ENCODE measurements at regions not wholly inside any gene's neighbourhood (a gene's known extent, or its start where the extent isn't known, plus 50 kb on each side); places are given as distances from the start of the nearest gene placed in this dataset.

DNA sequence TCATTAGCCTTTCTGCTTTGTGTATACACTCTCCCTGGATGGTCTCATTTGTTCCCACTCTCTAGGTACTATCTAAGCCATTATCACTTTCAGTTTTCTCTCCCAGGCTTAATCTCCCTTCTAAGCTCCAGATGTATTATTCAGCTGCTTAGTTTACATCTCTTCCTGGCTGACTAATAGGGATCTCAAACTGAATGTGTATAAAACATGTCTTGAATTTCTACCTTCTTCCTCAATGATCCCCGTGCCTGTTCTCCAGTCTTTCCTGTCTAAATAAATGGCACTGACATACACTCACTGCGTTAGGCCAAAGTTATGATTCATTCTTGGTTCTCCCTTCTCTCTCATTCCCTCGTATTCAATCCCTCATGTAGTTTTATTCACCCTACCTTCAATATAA is 127.3 kb downstream of the NR2F2 start:
- intact Hi-C loops (cut with micrococcal nuclease; ENCODE audit: unreplicated experiment): no loop called here
- Mint-ChIP-seq H3K27ac (ENCODE audit: unreplicated experiment) (no peak overlapping the region), H3K36me3 (ENCODE audit: insufficient read depth, unreplicated experiment) (no peaks in the 10 kb centered on the region), H3K9me3 (ENCODE audit: unreplicated experiment) (no peaks in the 10 kb centered on the region), H3K27me3 (ENCODE audit: insufficient read depth, unreplicated experiment) (peaks cover 4% of the 10 kb centered on the region), H3K4me1 (ENCODE audit: low read depth, unreplicated experiment) (no peaks in the 10 kb centered on the region), H3K4me3 (ENCODE audit: unreplicated experiment) (no peak overlapping the region)
- H3K4me3 ChIP-seq (ENCODE audit: low read depth, low read length): no peak overlapping the region
- no peaks in the 10 kb centered on the region for H3K4me1 ChIP-seq
- CTCF ChIA-PET: no interaction called here
- H3K36me3 ChIP-seq (ENCODE audit: control insufficient read depth, insufficient read depth, low read length): no peaks in the 10 kb centered on the region
- no TSS peak for BruUV-seq (replicated peaks)
- DNase-seq: no peak
- POLR2A ChIA-PET: no interaction called here
- no peaks in the 10 kb centered on the region for H3K9me3 ChIP-seq
- TF ChIP-seq, protein P1, sequence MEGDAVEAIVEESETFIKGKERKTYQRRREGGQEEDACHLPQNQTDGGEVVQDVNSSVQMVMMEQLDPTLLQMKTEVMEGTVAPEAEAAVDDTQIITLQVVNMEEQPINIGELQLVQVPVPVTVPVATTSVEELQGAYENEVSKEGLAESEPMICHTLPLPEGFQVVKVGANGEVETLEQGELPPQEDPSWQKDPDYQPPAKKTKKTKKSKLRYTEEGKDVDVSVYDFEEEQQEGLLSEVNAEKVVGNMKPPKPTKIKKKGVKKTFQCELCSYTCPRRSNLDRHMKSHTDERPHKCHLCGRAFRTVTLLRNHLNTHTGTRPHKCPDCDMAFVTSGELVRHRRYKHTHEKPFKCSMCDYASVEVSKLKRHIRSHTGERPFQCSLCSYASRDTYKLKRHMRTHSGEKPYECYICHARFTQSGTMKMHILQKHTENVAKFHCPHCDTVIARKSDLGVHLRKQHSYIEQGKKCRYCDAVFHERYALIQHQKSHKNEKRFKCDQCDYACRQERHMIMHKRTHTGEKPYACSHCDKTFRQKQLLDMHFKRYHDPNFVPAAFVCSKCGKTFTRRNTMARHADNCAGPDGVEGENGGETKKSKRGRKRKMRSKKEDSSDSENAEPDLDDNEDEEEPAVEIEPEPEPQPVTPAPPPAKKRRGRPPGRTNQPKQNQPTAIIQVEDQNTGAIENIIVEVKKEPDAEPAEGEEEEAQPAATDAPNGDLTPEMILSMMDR (IDR thresholded peaks at IDR 0.05; ENCODE audit: insufficient read depth in 1 of 2, low read depth in 1 of 2, low read length in 1 of 2, severe bottlenecking in 1 of 2, unreplicated experiment in 1 of 2): no peak
- no peaks in the 10 kb centered on the region for H3K27me3 ChIP-seq (replicated peaks; ENCODE audit: control insufficient read depth, insufficient read depth, low read length)

DNA sequence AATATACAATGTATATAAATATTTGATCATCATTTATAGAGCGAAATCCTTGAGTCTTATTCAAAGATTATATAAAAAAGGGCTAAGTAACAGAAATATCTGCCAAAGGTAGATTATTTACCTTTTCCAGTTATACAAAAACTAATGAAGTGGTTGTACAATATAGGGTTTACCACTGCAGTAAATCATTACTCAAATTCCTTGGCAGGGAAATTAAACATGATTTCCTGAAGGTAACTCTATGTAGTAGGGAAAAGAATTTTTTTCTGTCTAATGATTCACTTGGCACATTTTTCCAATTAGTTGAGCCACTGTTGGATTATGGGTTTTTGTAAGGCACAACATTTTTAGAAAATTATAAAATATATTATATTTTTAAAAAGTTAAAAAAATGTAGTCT is 129.6 kb downstream of the NR2F2 start:
- intact Hi-C loops (cut with micrococcal nuclease; ENCODE audit: unreplicated experiment): loop anchor here (5.0 kb wide), 1 partner anchor 103 kb away; no protein-coding TSS in a partner anchor
- Mint-ChIP-seq H3K9me3 (ENCODE audit: unreplicated experiment) (no peaks in the 10 kb centered on the region), H3K27me3 (ENCODE audit: insufficient read depth, unreplicated experiment) (peaks cover 6% of the 10 kb centered on the region), H3K4me3 (ENCODE audit: unreplicated experiment) (no peak overlapping the region), H3K36me3 (ENCODE audit: insufficient read depth, unreplicated experiment) (no peaks in the 10 kb centered on the region), H3K4me1 (ENCODE audit: low read depth, unreplicated experiment) (no peaks in the 10 kb centered on the region), H3K27ac (ENCODE audit: unreplicated experiment) (no peak overlapping the region)
- TF ChIP-seq, protein P1 (IDR thresholded peaks at IDR 0.05; ENCODE audit: insufficient read depth in 1 of 2, low read depth in 1 of 2, low read length in 1 of 2, severe bottlenecking in 1 of 2, unreplicated experiment in 1 of 2): no peak
- DNase-seq: no peak
- no TSS peak for BruUV-seq (replicated peaks)
- Histone ChIP-seq H3K36me3 (ENCODE audit: control insufficient read depth, insufficient read depth, low read length) (no peaks in the 10 kb centered on the region), H3K27me3 (replicated peaks; ENCODE audit: control insufficient read depth, insufficient read depth, low read length) (no peaks in the 10 kb centered on the region), H3K4me1 (no peaks in the 10 kb centered on the region), H3K4me3 (ENCODE audit: low read depth, low read length) (no peak overlapping the region), H3K9me3 (no peaks in the 10 kb centered on the region)
- POLR2A ChIA-PET: no interaction called here
- CTCF ChIA-PET: no interaction called here

DNA sequence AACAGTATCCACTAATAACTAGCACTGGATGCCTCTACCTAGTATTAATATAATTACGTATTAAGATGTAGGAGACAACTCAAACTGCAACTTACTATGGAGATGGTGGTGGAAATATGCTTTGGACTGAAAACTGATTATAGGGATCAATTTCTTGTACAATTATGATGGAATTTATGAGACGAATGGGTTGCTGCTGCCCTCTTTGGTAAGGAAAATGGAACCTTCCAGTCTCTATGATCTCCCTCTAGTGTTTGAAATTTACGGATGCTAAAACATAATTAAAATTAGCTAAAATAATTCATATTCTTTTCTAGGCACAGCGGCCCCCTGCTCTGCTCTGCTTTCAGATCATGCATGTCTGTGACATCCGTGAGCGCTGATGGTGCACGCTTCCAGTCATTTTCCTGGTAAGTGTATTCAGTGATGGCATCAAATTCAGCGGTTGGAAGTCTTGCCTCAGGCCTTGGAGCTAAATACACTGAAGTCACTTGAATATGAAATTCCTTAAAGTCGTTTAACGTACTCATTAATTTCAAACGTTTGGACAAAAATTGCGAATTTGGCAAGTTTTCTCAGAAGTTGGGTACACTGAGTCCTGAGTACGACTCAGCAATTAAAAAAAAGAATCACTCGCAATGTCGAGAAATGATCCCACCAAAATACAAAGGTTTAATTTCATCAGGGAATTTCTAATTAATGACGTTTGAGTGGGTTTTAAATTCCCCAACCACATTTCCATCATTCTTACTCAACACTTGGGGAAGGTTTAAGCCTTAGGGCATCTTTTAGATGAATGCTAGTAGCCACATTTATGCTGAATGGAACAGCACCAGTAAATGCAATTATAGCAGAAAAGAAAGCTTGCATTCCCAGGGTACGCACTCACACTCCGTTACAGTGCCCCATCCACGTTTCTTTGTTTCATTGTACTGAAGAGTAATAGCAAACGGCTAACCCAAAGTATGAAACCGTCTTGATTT is 132.6 kb downstream of the NR2F2 start:
- H3K4me1 ChIP-seq: no peaks in the 10 kb centered on the region
- no TSS peak for BruUV-seq (replicated peaks)
- Mint-ChIP-seq H3K36me3 (ENCODE audit: insufficient read depth, unreplicated experiment) (no peaks in the 10 kb centered on the region), H3K4me1 (ENCODE audit: low read depth, unreplicated experiment) (no peaks in the 10 kb centered on the region), H3K4me3 (ENCODE audit: unreplicated experiment) (no peak overlapping the region), H3K9me3 (ENCODE audit: unreplicated experiment) (no peaks in the 10 kb centered on the region), H3K27me3 (ENCODE audit: insufficient read depth, unreplicated experiment) (peaks cover 16% of the 10 kb centered on the region), H3K27ac (ENCODE audit: unreplicated experiment) (no peak overlapping the region)
- no peak overlapping the region for H3K4me3 ChIP-seq (ENCODE audit: low read depth, low read length)
- no peak for DNase-seq
- TF ChIP-seq, protein P1 (IDR thresholded peaks at IDR 0.05; ENCODE audit: insufficient read depth in 1 of 2, low read depth in 1 of 2, low read length in 1 of 2, severe bottlenecking in 1 of 2, unreplicated experiment in 1 of 2): peak; percentile 19 to 31
- H3K9me3 ChIP-seq: no peaks in the 10 kb centered on the region
- intact Hi-C loops (cut with micrococcal nuclease; ENCODE audit: unreplicated experiment): loop anchor here (5.0 kb wide), 1 partner anchor 106 kb away; no protein-coding TSS in a partner anchor
- ChIA-PET POLR2A (no interaction called here), CTCF (interaction anchor here (1.3 kb wide), 1 partner anchor 136 kb away, joined by 3 read pairs; no protein-coding TSS in a partner anchor)
- no peaks in the 10 kb centered on the region for H3K36me3 ChIP-seq (ENCODE audit: control insufficient read depth, insufficient read depth, low read length)
- no peaks in the 10 kb centered on the region for H3K27me3 ChIP-seq (replicated peaks; ENCODE audit: control insufficient read depth, insufficient read depth, low read length)
